GM18951 (cell line): ENCODE measurements at regions not wholly inside any gene's neighbourhood (a gene's known extent, or its start where the extent isn't known, plus 50 kb on each side); places are given as distances from the start of the nearest gene placed in this dataset.

Source experiments
- POLR2A ChIP-seq: IDR thresholded peaks from 4 replicates; pipeline ENCODE4 v1.6.1; 2011; ENCODE audit warnings: mild to moderate bottlenecking; ENCODE audit not compliant: insufficient read length, insufficient read depth; ENCODE audit errors: extremely low read depth
- in situ Hi-C: fragments of 300-500 bp; cut with MboI; formaldehyde crosslinking; loops from one replicate; pipeline ENCODE4 v1.12.0; 2022; ENCODE audit warnings: low sequenced_read_pairs, mixed read lengths, inconsistent platforms; ENCODE audit not compliant: unreplicated experiment

DNA sequence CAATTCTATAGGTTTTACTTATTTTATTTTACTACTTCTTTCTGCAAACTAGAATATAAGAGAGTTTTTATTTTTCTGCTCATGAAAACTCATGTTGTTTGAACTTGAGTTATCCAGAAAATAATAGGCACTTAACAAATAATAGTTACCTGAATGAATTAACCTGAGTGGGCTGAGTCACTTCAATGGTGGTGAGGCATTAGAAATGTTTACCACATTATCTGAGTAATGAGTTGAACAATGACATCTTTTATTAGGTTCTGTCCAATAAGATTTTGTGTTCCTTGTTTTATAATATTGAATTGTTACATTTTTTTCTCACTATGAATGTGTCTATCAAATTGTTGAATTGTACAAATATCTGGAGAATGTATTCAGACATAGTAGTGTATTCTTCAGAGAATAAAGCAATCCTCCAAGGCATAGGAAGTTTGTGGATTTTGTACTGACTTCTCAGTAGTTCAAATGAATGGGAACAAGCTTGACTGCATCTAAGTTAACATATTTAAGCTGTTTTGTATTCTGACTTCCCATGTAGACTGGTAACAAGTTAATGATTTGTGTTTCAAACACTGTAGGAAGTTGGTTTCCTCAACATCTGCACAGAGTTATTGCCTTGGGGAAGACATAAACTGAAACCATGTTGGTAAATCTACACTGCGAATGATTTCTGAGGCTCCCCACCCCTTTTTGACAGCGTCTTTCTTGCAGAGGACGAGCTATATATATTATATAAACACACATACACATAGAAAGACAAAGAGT, 1808.9 kb upstream of the TENM3 start:
- in situ Hi-C loops: no loop called here
- TF ChIP-seq POLR2A: no peak

DNA sequence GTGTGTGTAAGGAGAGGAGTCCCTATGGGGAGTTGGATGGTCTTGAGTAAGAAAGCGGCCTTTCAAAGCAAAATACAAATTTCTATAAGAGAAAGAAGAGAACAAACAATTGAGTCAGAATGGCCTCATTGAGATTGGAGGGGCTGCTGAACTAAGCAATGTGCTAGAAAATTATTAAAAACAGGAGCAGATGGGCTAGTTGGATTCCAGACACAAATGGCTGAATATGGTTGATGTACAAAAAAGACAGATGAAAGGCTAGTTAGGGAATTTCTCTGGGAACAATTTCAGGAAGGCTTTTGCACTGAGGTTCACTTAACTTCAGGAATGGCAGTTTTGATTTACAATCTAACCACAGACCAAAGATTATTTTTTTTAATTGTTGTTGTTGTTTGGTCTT, 1806.8 kb upstream of the TENM3 start:
- in situ Hi-C loops: no loop called here
- no peak for TF ChIP-seq POLR2A

DNA sequence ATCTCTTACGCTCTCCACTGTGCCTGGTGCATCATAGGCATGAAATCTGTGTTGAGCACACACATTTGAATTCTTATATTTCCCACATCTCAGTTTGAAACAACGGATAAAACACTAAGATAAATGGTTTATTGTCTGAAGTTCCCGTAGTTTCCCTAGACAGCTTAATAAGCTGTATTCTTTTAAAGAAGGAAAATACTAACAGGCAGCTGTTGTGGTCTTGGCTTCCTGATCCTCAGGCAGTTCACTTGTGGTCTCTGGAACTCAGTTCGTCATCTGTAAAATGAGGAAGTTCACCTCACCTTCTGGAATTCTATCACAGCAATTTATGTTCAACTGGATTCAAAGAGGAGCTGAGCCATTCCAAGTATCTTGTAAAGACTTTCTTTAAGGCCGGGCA, 1805.6 kb upstream of the TENM3 start:
- no peak for TF ChIP-seq POLR2A
- in situ Hi-C loops: no loop called here

DNA sequence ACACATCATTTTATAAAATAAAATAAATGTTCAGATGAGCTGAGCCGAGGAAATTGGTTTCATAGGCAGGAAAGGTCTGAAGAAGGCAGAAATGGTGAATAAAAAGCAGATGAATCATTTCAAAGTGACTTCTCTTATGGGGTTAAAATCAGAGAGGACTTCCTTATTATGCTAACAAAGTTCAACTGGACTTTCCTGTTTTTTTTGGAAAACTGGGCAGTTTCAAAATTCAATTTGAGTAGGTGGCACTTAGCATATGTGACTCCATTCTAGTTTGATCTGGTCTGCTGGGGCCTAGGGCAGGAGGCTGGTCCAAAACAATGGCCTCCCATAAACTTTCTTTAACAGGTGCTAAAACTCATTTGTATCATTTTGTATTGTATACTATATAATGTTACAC, 1794.9 kb upstream of the TENM3 start:
- in situ Hi-C loops: no loop called here

DNA sequence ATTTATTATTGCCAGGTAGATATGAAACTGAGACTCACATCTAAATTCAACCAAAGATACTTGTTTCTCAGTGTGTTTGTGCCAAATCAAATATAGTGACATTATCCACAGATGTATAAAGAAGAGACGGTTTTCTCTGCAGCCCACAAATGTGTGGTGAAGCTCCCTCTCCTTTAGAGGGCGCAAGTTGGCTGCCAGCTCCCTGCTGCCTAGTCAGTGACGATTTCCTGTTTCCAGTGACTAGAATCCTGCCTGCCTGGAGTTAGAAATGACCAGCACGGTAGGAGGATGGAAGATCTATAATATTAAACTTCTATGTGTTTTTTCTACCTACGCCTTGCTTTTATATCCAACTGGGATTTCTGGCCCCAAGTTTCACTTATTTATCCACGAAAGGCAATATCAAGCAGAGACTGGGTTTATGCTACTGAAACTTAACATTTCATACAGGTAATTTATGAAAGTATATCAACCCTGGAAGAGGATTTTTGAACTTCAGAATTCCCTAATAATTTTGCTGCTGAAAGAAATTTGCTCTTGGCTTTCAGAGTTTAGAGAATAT, 1793.7 kb upstream of the TENM3 start:
- in situ Hi-C loops: no loop called here

More for the DNA sequence above, 1794.9 kb upstream of the TENM3 start:
- TF ChIP-seq POLR2A: no peak

DNA sequence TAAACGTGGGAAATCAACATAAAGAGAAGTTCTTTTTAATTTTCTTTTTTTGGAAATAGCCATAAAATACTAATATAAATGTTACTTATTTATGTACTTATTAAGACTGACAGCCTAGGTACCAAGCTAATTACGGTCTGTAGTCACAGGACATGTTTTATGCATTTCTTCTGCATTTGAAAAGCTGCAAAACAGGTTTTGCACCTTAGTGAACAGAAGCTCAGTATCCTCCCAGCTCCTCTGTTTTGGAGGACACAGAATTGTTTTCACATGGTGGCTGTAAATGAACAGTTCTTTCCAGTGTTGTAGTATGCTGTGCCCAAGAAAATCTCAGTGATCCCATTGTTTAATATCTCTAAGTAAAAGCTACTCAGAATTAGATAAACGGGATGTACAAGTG, 1788.0 kb upstream of the TENM3 start:
- no peak for TF ChIP-seq POLR2A
- in situ Hi-C loops: no loop called here

More for the DNA sequence above, 1793.7 kb upstream of the TENM3 start:
- TF ChIP-seq POLR2A: no peak

DNA sequence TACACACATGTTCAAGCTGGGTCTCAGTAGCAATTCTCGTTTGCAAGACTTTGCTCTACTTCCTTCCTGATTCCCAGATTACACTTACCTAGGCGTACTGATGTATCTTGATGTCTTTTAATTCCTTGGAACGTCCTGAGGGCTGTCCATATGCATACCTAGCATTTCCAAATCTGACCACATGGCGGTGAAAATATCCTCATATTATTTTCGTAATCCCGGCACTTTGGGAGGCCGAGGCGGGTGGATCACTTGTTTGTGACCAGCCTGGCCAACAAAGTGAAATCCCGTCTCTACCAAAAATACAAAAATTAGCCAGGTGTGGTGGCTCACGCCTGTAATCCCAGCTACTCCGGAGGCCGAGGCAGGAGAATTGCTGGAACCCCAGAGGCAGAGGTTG, 1786.3 kb upstream of the TENM3 start:
- no peak for TF ChIP-seq POLR2A
- in situ Hi-C loops: no loop called here

DNA sequence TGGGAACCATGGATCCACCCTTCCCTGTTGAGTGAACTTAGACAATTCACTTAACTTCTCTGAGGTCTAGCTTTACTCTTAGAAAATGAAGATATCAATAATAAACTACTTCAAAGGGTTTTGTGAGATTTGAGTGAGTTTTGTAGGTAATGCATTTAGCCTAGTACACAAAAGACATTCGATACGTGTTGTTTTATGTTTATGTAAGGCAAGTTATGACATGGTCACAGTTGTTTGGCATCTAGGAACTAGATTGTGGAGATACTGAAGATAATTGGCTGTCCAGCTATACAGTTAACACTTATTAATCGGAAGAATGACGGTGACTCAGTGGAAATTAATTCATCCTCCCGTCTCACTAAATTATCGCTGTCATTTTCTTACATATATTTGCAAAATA, 1781.1 kb upstream of the TENM3 start:
- no peak for TF ChIP-seq POLR2A
- in situ Hi-C loops: no loop called here

DNA sequence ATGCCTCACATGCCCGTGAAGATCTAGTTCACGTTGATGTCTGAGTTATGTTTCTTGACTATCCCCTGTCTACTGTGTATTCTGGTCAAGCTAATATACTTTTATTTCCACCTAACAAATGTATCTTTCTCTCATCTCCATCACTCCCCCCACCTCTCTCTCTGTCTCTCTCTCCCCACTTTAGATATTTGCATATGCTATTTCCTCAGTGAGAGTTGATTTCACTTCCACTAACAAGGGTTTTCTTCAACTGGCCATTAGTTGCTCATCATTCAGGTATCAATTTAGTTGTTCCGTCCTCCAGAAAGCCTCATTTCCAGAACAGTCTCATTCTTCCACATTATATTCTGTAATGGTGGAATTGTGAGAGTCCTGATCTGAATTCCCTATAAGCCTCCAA, 1777.8 kb upstream of the TENM3 start:
- in situ Hi-C loops: no loop called here
- no peak for TF ChIP-seq POLR2A

DNA sequence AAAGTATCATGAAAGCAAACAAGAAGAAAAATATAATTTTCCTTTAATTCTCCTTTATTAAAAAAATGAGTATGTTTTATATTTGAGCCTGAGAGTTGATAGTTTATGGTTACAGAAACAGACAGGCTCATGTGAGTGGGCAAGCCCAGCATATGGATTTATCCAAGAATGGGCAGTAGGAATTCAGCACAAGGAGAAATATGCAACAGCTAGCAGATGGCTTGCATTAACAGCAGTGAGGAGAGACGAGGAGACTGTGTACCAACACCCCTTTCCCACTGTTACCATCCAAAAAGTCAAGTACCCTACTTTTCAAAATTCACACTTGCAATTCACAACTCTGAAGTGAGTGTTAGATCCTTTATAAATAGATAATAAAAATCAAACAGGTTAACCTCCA, 1760.2 kb upstream of the TENM3 start:
- TF ChIP-seq POLR2A: no peak

DNA sequence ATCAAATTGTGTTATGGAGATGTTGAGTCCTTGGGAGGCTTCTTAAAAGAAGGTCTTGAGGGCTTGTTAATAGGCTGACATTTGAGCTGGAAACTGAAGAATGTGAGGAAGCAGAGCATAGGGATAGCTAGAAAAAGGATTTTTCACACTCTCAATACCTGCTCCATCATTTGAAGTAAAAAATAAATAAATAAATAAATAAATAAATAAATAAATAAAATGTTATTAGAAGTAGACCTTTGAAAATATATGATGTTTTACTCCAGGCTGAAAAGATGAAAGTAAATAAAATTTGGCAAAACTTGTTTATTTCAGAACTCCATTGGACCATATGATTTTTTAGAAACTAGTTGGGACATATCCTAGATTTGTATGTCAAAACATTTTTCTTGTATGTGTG, 1757.8 kb upstream of the TENM3 start:
- no peak for TF ChIP-seq POLR2A
- in situ Hi-C loops: no loop called here

More for the DNA sequence above, 1760.2 kb upstream of the TENM3 start:
- in situ Hi-C loops: no loop called here

DNA sequence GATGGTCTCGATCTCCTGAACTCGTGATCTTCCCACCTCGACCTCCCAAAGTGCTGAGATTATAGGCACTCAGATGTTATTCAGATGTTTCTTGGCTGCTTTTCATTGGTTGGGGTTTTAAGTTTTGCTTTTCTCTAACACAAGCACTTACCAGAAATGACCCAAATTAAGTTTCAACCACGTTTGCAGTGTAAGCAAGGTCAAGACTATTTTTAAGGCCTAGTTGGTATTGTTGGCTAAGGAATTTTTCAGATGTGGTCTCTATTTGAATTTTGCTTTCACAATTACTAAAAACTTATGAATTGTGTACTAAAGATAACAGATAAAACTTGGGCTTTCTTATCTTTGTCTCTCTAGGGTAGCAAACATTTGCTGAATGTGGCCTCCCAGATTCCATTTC, 1756.9 kb upstream of the TENM3 start:
- TF ChIP-seq POLR2A: no peak
- in situ Hi-C loops: no loop called here

DNA sequence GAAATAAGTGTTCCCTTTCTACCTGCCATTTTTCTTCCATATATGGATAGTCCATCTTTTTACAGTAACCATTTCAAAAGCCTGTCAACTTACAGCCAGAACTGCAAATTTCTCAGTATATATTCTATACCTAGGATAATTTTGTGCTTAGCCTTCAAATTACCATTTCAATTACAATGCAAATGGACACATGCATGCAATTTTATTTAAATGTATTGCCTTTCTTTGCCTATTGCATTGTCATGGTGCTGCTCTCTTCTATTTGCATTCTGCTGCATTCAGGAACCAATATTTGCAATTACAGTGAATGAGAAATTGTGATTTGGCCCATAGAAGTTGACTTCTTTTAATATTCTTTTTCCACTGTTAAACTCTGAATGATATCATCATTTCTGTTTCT, 1753.4 kb upstream of the TENM3 start:
- in situ Hi-C loops: no loop called here
- TF ChIP-seq POLR2A: no peak

DNA sequence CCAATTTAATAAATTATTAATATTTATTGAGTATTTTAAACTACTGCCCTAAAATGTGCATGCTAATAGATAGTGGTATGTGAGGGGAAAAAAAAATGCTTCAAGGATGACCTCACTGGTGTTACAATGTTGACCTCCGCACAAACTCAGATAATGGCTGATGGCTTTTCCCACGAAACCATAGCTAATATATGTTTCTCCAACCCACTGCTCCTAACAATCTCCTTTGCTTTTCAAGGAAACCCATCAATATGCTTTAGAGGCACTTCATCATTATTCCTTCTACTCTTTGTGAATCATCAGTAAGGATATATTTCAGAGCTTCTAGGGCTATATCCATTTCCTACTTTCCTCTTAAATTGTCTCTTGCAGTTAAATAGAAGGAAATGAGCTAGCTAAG, 1752.0 kb upstream of the TENM3 start:
- in situ Hi-C loops: no loop called here

DNA sequence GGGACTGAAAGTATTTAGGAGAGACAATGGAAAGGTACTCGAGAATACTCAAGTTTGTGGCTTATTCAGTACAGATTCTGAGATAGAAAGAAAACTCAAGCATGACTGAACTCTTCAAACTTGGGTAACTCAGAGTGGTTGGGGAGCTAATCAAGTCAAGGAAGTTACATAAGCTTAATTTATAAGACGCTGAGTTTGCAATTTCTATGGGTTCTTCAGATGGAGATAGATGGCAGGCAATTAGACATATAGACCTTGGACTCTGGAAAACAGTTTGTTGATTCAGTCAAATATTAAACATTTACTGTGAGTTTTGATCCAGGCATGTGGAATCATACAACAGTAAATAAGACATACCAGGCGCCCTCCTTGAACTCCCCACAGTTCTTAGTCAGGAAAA, 1749.9 kb upstream of the TENM3 start:
- in situ Hi-C loops: no loop called here
- TF ChIP-seq POLR2A: no peak

More for the DNA sequence above, 1752.0 kb upstream of the TENM3 start:
- TF ChIP-seq POLR2A: no peak

DNA sequence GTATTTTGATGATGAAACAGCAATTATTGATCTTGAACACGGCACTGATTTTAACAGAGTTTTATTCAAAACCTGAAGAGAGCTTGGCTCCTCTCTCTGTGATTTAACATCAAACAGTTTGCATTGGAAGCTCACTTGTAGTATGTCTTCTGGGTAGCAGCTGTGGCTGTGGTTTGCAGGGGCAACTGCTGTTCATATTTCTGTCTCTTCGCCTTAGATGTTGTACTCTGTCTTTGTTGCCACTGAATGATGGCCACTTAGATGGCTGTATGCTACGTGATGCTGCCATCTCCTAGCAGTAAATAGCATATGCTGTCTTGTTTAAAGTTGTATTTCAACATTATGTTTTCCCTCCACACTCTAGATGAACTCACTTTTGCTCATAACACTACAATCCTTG, 1743.0 kb upstream of the TENM3 start:
- no peak for TF ChIP-seq POLR2A
- in situ Hi-C loops: no loop called here
